ENCODE measurements at regions not wholly inside any gene's neighbourhood (a gene's known extent, or its start where the extent isn't known, plus 50 kb on each side); places are given as distances from the start of the nearest gene placed in this dataset.

DNA sequence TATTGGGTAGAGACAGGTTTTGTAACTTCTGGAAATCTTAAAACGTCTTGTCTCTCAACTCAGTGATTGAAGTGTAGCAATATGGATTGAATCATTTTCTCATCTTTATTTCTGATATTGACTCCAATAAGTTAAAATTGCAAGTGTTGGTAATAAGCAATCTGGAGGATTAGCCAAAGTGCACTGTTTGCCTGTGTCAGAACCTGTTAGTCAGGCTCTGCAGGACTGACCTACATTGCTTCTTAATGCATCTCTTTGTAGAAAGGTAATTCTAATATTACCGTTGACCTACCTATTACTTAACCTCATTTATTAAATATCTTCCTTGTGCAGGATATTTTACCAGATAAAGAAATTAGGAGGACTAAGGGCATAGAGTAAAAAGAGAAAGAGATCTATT, 484.0 kb upstream of the CITED2 start:
- in situ Hi-C loops (cut with MboI; ENCODE audit: low sequenced_read_pairs) = no loop called here

DNA sequence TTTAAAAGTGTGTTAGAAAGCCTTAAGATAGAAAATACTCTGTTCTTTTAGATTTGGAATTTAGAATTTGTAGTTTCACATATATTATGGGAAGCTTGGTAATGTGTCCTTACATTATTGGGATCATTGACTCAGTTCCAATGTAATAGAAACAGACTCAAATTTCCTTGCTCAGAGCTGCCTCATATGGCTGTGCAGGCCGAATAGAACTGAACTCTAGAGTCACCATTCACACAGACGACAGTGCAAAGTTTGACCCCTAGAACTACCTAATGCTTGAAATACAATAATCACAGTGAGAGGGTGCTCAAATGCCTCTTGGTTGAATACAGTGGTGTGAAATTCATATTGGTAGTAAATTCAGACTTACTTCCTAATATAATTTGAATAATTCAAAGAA, 482.7 kb upstream of the CITED2 start:
- in situ Hi-C loops (cut with MboI; ENCODE audit: low sequenced_read_pairs) = no loop called here

DNA sequence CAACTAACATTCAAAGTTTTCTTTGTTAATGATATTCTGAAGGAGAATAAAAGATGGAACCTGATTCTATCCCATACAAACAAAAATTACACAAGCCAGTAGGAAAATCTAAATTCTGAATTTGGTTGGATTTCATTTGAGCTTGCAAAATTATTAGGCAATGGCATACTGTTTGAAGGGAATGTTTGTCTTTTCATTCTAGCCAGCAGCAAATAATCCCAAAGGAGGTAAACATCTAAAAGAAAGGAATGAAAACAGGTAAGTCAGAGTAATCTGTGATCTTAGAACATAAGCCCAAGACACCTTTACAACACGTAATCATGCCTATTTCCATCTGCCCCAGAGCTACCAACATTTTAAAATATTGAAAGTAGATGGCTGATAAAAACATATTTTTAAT, 482.1 kb upstream of the CITED2 start:
- in situ Hi-C loops (cut with MboI; ENCODE audit: low sequenced_read_pairs) = no loop called here

DNA sequence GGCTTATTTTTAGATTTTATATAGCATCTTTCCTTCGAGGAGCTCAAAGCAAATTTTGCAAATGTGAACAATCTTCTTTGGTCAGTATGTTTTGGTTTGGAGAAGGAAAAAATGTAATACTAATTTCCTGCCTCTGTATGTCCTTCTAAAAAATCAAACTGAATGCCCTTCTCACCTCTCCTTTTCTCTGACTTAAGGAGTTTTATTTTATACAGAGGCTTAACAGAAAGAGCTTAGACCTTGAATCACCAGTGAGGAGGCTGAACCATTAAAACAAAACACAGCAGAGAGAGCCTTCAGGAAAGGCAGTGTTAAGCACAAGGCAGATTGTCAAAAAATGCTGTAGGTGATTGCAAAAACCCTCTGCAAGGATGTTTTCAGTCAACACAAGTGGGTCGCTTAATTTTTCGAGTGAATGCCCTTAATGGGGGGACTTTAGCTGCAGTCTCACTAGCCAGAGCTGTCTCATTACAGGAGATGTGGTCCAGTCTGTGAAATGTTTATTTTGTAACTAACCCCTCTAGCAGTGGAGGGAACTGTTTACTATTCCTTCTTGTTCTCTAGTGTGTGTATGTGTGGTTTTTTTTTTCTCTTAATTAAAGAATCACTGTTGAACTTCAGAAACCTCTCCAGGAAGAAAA, 481.3 kb upstream of the CITED2 start:
- in situ Hi-C loops (cut with MboI; ENCODE audit: low sequenced_read_pairs) = no loop called here

DNA sequence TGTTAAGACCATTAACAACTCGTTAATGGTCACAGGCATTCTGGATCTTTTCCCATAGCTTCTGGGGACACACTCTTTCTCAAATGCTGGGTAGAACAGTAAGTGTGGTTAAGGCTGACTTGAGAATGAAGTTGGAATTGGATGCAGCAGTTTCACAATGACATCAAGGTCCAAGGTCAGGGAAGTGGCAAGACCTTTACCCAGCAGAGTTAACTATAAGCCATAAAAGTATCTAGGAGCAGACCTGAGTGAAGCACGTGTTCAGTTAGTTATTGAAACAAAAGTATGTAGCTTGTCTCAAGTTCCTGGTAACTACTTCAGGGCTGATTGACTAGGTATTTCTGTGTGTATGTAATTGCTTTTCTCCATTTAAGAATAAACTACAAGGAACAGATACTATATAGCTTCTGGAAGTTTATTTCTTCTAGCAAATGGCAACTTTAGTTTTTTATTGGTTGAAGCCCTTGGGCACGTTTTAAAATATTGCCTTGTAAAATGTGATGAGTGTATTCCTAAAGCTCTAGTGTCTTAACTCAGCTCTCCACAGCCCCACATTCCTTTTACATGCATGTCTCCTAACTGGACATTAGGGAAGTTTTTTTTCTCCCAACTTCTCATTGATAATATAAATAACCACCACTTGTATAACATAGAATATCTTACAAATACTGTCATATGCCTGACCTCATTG, 479.0 kb upstream of the CITED2 start:
- in situ Hi-C loops (cut with MboI; ENCODE audit: low sequenced_read_pairs) = no loop called here

DNA sequence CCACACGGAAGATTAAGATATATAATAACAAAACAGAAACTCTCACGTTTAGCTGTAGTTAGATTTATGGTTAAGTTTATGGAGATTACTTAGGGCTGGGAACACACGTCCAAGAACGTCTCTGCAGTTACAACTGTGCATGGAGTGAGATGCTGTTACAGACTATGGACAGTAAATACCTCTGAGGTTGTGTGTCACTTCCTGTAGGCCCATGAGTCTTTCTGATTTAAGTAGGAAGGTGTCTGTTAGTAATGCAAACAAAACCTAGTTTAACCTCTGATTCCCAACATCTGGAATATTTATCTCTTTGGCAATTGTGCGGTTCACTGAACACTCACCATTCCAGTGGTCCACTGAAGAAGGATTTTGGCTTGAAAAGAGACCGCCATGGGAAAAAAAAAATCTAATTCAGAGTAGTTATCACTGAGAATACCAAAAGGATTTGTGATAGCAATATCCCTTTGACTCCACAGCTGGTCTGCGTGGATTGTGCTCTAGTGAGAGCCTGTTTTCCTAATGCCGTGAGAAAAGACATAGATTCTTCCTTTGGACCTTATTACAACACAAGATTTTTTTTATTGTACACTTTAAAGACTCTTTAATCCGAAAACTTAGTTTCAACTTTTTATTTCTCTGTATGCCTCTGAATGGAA, 478.2 kb upstream of the CITED2 start:
- in situ Hi-C loops (cut with MboI; ENCODE audit: low sequenced_read_pairs) = no loop called here

DNA sequence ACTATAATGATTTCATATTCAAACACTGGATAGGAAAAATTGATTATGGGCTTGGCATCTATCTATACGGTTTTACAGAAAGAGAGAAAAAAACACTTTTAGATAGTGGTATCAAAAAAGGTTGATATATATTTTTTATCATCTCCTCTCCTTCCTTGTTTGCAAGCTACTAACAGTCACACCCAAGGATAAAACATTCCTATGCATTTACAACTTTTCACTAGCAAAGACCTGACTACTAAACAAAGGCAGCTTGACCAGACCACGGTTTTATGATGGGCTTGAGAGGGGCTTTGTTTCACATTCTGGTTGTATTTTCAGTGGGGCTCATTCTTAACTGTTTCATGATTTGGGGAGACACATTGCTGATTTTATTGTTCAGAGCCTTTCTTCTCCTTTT, 477.6 kb upstream of the CITED2 start:
- in situ Hi-C loops (cut with MboI; ENCODE audit: low sequenced_read_pairs) = no loop called here

DNA sequence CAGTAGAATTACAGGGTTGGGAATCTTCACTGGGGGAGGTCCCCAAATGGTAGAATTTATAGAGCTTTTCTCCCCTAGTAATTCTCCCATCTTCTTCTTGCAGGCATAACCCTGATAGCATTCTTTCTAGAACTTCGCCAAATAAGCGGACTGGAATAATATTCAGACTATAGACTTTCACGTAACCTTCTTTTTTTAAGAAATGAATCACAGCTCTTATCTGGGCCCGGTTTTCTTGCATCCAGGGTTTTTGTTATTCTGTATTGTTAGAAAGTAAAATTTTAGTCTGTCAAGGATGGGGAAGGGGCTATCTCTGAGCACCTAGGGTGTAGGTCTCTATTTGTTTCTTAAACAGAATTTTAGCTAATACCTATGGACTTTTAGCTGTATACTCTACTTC, 476.8 kb upstream of the CITED2 start:
- in situ Hi-C loops (cut with MboI; ENCODE audit: low sequenced_read_pairs) = no loop called here

DNA sequence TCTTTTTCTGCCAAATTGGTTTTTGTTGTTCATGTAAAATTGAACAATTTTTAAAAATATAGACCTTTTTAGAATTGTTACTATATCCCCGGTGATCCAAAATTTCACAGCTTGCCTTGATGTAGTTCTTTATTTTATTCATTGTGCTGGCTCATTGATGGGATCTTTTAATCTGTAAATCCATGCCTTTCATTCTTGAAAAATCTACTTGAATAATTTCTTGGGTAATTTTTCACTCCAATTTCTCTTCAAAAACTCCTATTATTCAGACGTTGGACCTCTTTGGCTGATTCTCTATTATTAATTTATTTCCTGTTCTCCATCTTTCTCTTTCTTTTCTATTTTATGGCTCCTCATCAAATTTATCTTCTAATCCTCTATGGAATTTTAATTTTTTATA, 476.1 kb upstream of the CITED2 start:
- in situ Hi-C loops (cut with MboI; ENCODE audit: low sequenced_read_pairs) = no loop called here

DNA sequence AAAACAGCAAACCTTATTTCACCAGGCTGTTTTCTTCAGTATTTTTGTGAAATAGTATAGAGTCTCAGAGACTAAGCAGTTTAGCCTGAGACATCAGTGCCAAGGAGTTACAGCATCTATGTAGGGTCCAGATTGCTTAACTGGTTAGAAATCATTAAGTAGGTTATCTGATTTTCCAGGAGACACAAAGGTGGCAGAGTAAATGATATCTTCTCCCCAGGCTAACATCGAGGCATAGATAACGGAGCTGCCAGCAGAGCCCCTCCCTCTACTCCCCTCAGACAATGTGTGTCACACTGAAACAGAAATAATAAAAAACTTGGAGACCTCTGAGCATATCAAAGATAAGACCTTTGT, 473.0 kb upstream of the CITED2 start:
- in situ Hi-C loops (cut with MboI; ENCODE audit: low sequenced_read_pairs) = no loop called here

DNA sequence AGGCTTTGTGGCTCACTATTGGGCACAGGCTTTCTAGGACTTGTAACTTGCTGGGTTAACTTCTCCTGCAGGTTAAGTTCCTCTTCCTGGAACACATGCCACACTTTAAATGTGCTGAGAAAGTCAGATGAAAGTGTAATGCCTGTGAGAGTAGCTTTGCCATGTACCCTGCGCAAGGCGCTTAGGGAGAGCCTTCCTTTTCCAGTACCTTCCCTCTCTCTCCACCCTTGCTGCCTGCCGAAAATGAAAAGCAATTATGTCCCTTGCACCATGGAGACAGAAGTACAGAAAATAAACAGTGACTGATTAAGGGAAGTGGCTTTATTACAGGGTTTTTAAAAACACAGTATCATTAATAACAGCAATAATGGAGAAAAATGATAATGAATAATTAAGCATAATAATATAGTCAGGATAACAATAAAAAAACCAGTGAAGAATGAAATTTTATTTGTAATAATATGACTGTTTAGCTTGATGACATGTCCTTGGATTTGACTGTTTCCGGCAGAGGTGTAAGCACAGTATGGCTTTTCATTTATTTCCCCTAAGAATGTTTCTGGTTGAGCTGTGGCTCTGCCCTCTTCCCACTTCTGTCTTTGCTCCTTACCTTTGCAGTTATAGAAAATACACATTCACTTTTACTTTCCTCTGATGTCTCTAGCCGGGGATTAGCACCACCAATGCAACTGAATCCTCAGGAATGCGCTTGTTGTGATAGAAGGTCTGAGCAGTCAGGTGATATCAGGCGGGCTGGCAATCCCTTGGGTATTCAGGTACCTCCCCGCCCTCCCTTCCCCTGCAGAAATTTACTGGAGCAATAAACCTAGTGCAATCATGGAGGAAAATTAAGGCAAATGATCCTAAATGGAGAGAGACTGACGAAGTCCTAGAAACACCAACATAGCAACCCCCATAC, 472.3 kb upstream of the CITED2 start:
- in situ Hi-C loops (cut with MboI; ENCODE audit: low sequenced_read_pairs) = no loop called here

DNA sequence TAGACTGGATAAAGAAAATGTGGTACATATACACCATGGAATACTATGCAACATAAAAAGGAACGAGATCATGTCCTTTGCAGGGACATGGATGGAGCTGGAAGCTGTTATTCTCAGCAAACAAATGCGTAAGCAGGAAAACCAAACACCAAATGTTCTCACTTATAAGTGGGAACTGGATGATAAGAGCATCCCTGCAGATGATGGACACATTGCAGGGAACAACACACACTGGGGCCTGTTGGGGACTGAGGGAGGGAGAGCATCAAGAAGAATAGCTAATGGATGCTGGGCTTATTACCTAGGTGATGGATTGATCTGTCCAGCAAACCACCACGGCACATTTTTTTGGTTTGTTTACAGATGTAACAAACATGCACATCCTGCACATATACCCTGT, 470.5 kb upstream of the CITED2 start:
- in situ Hi-C loops (cut with MboI; ENCODE audit: low sequenced_read_pairs) = no loop called here

DNA sequence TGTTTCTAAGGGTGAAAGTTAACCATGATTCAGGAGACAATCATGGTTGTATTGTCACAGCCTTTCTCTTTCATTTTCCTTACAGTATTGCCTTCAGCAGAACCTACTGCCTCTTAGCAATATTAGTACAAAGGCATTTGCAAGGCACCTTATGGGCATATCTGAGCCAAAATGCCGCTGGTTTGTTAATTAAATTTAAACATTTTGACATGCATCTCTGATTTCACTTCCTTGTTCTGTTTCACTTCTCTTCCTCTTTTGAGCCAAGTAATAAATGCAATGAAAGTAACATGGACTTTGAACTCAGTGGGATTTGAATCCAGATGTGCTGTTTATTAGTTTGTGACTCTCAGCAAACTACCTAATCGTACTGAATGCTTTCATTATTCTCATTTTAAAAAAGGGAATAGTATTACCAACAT, 467.4 kb upstream of the CITED2 start:
- in situ Hi-C loops (cut with MboI; ENCODE audit: low sequenced_read_pairs) = no loop called here

DNA sequence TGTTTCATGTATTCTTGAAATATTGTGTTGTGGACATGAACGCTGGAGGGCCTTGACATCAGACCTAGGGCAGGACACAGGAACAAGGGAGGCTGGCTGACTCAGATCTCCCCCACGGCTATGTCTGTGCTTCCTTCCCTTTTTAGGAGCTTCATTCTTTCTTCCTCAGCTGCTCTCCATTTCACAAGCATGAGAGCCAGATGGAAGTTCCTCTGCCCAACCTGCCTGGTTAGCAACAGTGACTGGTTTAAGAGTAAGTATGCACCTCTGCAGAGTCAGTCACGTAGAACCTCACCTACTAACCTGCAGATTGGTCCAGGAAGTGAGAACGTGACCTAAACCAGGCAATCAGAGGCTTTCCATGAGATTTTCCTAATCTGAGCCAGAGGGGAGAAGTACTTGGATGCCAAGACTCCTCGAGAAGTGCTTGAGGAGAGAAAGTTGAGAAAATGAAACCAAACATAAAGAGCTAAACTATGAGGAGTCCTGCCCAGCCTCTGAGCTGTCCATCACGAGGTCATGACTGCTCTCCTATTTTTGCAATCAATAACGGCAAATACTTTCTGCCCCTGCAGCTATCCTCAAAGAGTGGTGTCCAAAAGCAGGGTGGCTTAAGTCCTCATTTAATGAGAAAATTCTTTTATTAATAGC, 465.2 kb upstream of the CITED2 start:
- in situ Hi-C loops (cut with MboI; ENCODE audit: low sequenced_read_pairs) = no loop called here

DNA sequence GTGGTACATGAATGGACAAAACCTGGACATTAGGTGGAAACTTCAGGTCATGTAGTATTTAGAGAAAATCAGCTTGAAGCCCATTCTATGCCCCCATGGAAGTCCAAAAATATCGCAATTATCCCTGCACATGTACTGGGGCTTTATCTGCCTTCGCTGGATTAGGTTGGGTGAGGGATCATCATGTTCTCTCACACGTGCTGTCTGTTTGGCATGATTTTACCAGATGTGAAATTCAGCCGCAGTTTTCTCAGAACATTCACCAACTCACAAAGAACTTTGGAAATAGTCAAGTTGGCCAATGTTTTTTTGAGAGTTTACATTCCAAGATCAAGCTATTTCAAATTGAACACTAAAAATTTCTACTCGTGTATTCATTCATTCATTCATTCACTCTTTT, 459.8 kb upstream of the CITED2 start:
- in situ Hi-C loops (cut with MboI; ENCODE audit: low sequenced_read_pairs) = no loop called here

DNA sequence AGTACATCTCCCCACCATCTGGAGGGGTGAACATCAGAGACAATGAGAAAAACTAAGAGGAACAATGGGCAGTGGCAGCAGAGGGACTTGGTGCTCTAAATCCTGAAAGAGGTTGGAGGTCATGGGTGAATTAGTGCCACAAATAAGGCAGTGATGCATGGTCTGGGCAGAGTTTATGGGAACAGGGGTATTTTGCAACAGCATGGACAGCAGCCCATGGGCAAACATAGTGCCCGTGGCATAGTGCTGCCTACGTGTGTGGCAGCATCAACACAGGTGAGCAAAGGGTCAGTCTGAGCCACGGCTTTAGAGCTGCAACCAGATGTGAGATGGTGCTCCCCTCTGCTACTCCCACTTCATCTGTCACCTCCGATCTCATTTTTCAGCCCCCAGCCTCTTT, 459.1 kb upstream of the CITED2 start:
- in situ Hi-C loops (cut with MboI; ENCODE audit: low sequenced_read_pairs) = no loop called here

DNA sequence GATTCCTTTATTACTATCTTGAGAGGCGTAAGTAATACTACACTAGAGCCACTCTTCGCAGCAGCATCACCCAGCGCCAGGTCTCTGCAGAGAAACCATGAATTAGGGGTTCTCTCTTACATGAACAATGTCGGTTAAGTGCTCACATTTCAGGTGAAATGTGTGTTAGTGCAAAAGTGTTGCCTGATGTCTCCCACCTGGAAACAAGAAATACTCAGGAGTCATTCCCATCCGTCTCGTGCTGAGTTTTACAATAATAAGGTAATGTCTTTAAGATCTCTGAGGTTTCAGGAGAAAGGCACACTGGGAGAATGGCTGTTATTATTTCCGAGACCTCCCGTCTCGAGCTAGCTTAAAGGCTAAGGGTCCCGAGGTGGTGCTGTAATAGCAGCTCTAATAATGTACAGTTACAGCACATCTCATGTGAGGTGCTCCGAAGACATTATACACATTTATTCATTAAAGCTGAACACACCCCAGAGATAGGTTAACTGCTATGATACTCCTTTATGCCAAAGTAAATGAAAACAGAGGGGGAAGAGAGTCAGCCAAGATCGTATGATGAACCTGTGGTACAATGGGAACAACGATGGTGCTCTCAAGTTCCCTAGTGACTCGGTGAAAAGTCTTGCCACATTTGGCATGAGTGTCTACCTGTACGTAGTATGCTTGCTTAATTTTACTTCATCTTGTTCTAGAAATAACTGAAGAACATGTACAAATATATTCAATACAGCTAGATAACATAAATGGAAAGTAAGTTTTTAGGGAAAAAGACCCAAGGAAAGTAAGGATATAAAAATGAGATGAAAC, 458.3 kb upstream of the CITED2 start:
- in situ Hi-C loops (cut with MboI; ENCODE audit: low sequenced_read_pairs) = no loop called here

DNA sequence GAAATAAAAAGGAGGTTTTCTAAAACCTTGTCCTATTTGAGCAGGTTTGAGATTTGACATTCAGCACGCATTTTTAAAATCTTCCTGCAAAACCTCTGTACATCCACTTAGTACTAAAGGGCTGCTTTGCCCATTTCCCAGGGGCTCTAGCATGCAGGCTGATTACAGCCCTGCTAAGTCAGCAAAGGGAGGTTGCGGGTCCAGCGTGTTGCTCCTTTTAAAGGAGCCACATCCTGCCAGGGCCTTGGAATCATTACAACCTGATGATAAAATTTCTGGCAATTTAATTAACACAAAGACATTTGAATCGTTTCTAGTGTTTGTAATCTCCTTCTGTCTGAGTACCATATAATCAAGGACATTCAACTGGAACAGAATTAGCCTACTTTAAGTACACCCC, 455.1 kb upstream of the CITED2 start:
- in situ Hi-C loops (cut with MboI; ENCODE audit: low sequenced_read_pairs) = no loop called here

DNA sequence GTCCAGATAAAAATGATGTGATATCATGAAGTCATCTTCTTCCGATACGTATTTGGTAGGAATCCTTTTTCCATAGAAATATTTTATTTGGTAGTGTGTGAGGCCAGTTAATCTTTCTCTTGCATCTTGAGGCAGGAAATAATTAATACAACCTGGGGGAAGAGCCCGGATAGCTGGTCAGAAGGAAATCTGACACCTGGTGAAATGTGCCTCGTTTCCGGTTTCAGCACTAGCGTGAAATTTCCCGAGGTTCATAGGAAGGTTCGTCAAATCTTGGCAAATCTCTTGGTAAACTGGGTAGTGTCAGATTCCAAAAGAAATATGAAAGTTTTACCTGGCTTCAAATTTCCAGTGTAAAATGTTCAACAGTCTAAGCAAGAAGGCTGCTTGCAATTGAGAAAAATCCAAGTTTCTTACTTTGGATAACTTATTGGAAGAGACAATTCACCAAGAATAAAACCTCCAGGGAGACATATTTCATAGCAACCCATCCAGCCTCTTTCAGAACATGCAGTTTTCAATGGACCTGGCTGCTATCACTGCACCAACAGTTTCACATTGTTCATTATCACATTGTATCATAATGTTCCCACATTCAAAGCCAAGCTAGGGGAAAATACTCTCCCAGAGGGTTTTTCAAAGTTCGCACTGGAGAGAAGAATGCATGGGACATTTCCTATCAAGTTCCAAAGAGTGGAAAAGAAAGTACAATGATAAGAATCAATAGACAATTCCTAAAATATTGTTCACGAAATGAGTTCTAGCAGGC, 454.5 kb upstream of the CITED2 start:
- in situ Hi-C loops (cut with MboI; ENCODE audit: low sequenced_read_pairs) = no loop called here
